ENCODE measurements at regions not wholly inside any gene's neighbourhood (a gene's known extent, or its start where the extent isn't known, plus 50 kb on each side); places are given as distances from the start of the nearest gene placed in this dataset.

DNA sequence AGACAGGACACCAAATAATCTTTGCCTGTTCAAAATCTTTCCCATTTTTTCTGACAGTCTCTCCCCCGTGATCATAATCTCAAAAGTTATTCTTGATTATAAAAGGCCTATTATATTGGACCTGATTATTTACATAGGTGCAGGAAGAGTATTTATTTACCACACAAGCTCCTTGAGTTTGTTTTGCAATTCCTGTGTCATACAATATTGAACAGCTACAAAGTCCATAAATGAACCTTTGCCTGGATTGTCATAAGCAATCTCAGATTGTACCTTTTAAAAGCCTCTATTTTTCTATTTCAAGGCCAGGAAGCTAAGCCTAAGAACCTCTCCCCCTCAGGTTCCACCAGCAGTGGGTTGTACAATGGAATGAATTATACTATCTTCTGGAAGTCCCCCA lies 183.9 kb upstream of the MEOX2 start:
- no peak for TF ChIP-seq CTCF (conservative IDR thresholded peaks at IDR 0.05; ENCODE audit: low read depth)
- no peak for DNase-seq (ENCODE audit: low spot score)
- ChIA-PET POLR2A (ENCODE audit: low non-redundant PET) (no interaction called here), CTCF (no interaction called here)
- no peak overlapping the region for H3K27ac ChIP-seq

DNA sequence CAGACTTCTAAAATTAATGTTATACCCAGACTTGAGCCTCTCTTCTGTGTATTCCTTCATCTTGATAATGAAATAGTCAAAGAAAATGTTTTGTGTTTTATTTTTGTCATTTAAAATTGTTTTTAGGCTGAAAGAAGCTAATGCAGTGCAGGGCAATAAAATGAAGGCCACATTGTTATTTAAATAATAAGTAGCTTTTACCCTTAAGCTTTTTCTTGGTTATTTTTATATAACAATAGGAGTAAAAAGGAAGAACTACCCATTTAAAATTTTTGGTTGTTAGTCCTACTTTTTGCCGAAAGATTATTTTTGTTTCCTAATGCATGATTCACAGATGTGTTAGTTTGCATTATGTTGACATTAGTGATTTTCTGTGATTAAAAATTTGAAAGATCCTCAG lies 181.0 kb upstream of the MEOX2 start:
- ChIA-PET CTCF (no interaction called here), POLR2A (ENCODE audit: low non-redundant PET) (no interaction called here)
- no peak for TF ChIP-seq CTCF (conservative IDR thresholded peaks at IDR 0.05; ENCODE audit: low read depth)
- no peak overlapping the region for H3K27ac ChIP-seq
- no peak for DNase-seq (ENCODE audit: low spot score)

DNA sequence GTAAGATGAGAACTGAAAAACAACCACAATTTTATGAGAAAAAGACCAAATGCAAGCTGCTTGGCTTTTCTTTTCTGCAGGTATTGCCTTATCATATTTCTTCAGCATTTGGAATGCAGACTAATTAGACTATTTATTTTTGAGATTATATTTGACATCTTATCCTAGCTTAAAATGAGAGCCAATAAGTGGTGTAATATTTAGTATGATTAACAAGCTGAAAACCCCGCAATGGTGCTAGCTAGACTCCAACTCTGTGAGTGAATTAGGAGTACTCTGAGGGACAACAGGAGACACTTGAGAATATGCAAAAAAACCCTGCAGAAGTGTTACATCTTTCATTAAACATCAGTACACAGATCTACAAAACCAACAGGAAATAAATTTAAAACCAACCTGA lies 180.3 kb upstream of the MEOX2 start:
- H3K27ac ChIP-seq, result no peak overlapping the region
- DNase-seq (ENCODE audit: low spot score), result no peak
- ChIA-PET POLR2A (ENCODE audit: low non-redundant PET) (no interaction called here), CTCF (no interaction called here)
- TF ChIP-seq CTCF (conservative IDR thresholded peaks at IDR 0.05; ENCODE audit: low read depth), result no peak

GRCh38 chr7:15864626-15864991 lies 178.1 kb upstream of the MEOX2 start:
- no peak for TF ChIP-seq CTCF (conservative IDR thresholded peaks at IDR 0.05; ENCODE audit: low read depth)
- CTCF ChIA-PET, result no interaction called here
- DNase-seq (ENCODE audit: low spot score), result no peak
- POLR2A ChIA-PET (ENCODE audit: low non-redundant PET), result no interaction called here
- no peak overlapping the region for H3K27ac ChIP-seq

DNA sequence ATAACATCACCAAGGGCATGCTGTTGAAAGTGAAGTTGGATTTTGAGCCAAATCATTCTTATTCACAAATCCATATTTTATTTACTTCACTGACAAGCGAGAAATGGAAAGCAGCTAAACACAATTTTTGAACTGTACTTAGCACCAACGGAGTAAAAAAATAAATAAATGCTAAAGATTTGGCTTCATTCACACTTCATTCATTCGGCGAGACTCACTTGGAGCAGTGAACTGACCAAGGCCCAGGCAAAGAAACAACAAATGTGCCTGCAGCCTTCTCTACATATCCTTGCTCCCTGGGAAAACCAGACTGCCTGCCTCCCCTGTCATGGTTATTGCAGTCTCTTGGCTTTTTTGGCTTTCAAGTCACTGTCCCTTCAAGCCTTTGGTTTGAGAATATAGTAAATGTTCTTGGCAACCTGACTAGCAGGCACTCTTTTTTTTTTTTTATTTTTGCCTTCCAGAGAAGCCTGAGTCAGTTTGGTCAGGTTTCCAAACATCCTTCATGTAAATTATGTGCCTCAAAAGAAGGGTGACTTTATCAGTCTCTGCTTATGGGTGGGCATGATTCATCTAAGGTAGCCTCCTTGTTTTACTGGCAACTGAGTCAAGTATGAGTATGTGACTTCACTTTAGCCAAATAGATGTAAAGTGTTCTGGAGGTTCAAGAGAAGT lies 177.6 kb upstream of the MEOX2 start:
- ChIA-PET POLR2A (ENCODE audit: low non-redundant PET) (no interaction called here), CTCF (no interaction called here)
- DNase-seq (ENCODE audit: low spot score), result no peak
- TF ChIP-seq CTCF (conservative IDR thresholded peaks at IDR 0.05; ENCODE audit: low read depth), result no peak
- H3K27ac ChIP-seq, result no peak overlapping the region

DNA sequence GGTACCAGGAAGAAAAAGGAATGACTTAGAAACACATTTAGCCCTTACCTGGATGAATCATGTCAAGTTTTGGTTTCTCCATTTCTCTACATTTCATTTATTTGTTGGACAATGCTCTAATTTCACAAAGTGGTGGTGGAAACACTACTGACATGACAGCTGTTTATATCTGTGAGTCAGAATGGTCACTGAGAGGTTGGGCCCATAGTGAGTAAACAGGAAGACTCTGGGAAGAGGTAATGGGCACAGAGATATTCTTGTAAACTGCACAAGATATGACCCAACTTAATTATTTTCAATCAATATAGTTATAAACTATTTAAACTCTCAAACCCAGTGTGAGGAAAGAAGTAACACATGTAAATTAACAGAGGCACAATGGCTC lies 176.3 kb upstream of the MEOX2 start:
- TF ChIP-seq CTCF (conservative IDR thresholded peaks at IDR 0.05; ENCODE audit: low read depth), result no peak
- ChIA-PET CTCF (no interaction called here), POLR2A (ENCODE audit: low non-redundant PET) (no interaction called here)
- no peak for DNase-seq (ENCODE audit: low spot score)
- no peak overlapping the region for H3K27ac ChIP-seq
